ENCODE measurements at regions not wholly inside any gene's neighbourhood (a gene's known extent, or its start where the extent isn't known, plus 50 kb on each side); places are given as distances from the start of the nearest gene placed in this dataset.

DNA sequence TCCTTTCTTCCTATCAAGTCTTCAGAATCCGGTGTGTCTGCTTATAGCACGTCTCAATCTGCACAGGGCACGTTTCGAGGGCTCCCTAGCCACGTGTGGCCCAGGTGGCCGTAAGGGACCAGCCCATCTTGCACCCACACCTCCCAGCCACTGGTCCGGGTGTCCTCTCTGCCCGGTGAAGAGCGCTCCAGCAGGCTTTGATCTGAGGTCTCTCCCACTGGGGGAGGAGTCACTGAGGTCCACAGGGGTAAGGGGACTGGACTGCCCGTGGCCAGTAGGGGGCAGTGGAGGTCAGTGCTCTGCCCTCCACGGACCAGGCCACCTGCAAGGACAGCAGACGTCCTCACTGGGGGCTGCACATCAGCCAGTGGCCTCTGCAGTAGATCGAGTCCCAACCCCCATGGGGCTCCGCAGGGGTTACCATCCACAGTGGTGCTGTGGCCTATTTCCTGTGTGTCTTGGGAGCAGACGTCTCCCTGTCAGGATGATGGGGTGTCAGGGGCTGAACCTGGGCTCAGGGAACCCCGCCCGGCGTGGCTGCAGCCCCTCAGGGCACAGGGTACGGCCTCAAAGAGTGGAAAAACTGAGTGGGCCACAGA, 204.1 kb upstream of the CIBAR2 start:
- intact Hi-C loops (cut with DNase I; ENCODE audit: low total_unique reads) = no loop called here

DNA sequence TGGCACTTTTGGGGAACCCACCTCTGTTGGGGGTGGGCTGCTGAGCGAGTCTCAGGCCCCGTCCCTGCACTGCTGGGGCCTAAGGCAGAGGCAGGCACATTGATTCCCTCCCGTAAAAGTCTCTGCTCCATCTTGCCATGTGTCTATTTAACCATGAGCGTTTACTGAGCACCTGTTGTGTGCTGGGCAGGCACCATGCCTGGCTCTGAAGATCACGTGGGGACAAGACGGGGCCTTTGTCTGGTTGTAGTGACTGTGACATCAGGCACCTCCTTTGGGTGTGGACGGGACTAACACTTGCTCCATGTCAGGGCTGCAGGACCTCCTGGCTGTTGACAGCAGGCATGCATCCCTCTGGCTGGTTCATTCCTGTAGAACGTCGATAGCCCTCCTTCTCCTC, 204.7 kb upstream of the CIBAR2 start:
- DNase-seq = no peak
- intact Hi-C loops (cut with DNase I; ENCODE audit: low total_unique reads) = no loop called here
- TF ChIP-seq, protein P1, sequence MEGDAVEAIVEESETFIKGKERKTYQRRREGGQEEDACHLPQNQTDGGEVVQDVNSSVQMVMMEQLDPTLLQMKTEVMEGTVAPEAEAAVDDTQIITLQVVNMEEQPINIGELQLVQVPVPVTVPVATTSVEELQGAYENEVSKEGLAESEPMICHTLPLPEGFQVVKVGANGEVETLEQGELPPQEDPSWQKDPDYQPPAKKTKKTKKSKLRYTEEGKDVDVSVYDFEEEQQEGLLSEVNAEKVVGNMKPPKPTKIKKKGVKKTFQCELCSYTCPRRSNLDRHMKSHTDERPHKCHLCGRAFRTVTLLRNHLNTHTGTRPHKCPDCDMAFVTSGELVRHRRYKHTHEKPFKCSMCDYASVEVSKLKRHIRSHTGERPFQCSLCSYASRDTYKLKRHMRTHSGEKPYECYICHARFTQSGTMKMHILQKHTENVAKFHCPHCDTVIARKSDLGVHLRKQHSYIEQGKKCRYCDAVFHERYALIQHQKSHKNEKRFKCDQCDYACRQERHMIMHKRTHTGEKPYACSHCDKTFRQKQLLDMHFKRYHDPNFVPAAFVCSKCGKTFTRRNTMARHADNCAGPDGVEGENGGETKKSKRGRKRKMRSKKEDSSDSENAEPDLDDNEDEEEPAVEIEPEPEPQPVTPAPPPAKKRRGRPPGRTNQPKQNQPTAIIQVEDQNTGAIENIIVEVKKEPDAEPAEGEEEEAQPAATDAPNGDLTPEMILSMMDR (IDR thresholded peaks at IDR 0.05) = no peak
- TF ChIP-seq POLR2A (IDR thresholded peaks at IDR 0.05) = no peak
- WGBS, 2 donors = 81% methylated on average over 6 to 9 of the region's 9 CpGs
- Histone ChIP-seq H3K27ac (no peak overlapping the region), H3K36me3 (ENCODE audit: low read depth, missing control alignments) (no peaks in the 10 kb centered on the region), H3K4me1 (peaks cover 44% of the 10 kb centered on the region), H3K4me3 (no peak overlapping the region), H3K9me3 (no peaks in the 10 kb centered on the region), H3K27me3 (no peaks in the 10 kb centered on the region)

More for the DNA sequence above, 204.1 kb upstream of the CIBAR2 start:
- Histone ChIP-seq H3K4me1 (peaks cover 46% of the 10 kb centered on the region), H3K27ac (no peak overlapping the region), H3K27me3 (no peaks in the 10 kb centered on the region), H3K9me3 (no peaks in the 10 kb centered on the region), H3K4me3 (no peak overlapping the region), H3K36me3 (ENCODE audit: low read depth, missing control alignments) (no peaks in the 10 kb centered on the region)
- no peak for TF ChIP-seq POLR2A (IDR thresholded peaks at IDR 0.05)
- TF ChIP-seq, protein P1 (IDR thresholded peaks at IDR 0.05) = peak; percentile 75 to 84 (median 78)
- DNase-seq = peak; percentile 73
- WGBS, 2 donors = 66 to 74% methylated on average over 8 to 19 of the region's 19 CpGs

DNA sequence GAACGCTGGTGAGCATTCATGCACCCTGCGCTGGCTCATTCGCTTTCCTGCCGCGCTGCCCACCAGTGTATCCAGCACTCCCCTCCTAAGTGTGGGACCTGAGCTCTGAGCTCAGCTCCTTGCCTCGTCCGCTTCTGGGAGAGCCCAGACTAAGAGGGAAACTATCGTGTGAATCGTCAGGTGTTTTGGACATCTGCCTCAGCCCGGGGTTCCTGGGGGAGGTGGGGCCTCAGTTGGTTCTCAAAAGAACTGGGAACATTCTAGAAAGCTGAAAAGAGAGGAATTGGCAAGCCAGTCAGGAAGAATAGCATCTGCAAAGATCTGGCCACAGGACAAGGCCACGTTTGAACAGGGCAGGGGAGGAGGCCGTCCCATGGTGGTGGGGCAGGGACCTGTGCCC, 205.4 kb upstream of the CIBAR2 start:
- 77 to 78% methylated on average over 7 to 12 of the region's 12 CpGs for WGBS, 2 donors
- no peak for DNase-seq
- no peaks in the 10 kb centered on the region for H3K27me3 ChIP-seq
- intact Hi-C loops (cut with DNase I; ENCODE audit: low total_unique reads) = no loop called here
- no peak overlapping the region for H3K4me3 ChIP-seq
- H3K27ac ChIP-seq = no peak overlapping the region
- H3K36me3 ChIP-seq (ENCODE audit: low read depth, missing control alignments) = no peaks in the 10 kb centered on the region
- TF ChIP-seq POLR2A (IDR thresholded peaks at IDR 0.05) = no peak
- TF ChIP-seq, protein P1 (IDR thresholded peaks at IDR 0.05) = no peak
- peaks cover 42% of the 10 kb centered on the region for H3K4me1 ChIP-seq
- no peaks in the 10 kb centered on the region for H3K9me3 ChIP-seq

DNA sequence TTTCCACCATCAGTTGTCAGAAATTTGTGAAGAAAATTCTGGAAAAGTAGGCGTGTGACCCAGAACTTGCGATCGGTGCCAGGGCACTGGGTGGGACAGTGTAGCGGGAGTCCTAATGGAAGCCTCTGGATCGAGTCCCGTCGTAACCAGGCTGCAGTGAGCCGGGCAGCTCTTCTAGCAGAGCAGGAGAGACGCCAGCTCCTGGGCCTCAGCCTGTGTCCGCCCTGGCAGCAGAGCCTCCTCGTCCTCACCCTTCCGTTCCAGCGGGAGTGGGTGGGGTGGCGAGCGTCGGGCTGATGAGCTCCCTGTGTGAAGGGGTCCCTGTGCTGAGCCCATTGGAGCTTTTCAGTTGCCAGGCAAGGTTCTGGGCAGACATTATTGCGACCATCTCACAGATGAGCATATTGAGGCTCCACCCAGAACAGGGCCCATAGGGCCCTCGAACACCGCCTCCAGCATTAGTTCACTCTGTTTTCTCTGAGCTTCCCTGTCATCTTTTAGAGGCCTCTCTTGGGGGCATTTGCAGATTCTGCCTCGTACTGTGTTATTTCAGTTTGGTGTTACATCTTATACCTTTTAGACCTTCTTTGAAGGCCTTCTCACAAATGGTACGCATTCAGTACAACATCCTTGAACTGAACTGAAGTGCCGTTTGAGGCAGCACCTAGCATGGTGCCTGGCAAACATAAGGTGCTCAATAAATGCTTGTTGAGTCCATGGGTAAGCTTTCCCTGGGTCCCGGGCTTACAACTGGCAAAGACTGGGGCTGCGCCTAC, 207.1 kb upstream of the CIBAR2 start:
- intact Hi-C loops (cut with DNase I; ENCODE audit: low total_unique reads) = no loop called here
- peaks cover 37% of the 10 kb centered on the region for H3K4me1 ChIP-seq

More for the DNA sequence above, 207.1 kb upstream of the CIBAR2 start:
- TF ChIP-seq POLR2A (IDR thresholded peaks at IDR 0.05) = no peak
- TF ChIP-seq, protein P1 (IDR thresholded peaks at IDR 0.05) = no peak
- no peak overlapping the region for H3K4me3 ChIP-seq
- no peaks in the 10 kb centered on the region for H3K27me3 ChIP-seq
- H3K9me3 ChIP-seq = no peaks in the 10 kb centered on the region
- H3K36me3 ChIP-seq (ENCODE audit: low read depth, missing control alignments) = no peaks in the 10 kb centered on the region
- no peak for DNase-seq
- H3K27ac ChIP-seq = no peak overlapping the region
- 92 to 97% methylated on average over 24 of the region's 24 CpGs for WGBS, 2 donors
